HCT116 (cell line): ENCODE measurements at regions not wholly inside any gene's neighbourhood (a gene's known extent, or its start where the extent isn't known, plus 50 kb on each side); places are given as distances from the start of the nearest gene placed in this dataset.

Experiments used
- ATAC-seq: fragments of 200-7000 bp; cut with Tn5 transposase; 2 replicates; pipeline ENCODE4 v1.9.1; 2020; ENCODE audit warnings: mild to moderate bottlenecking, moderate library complexity
- BruUV-seq: library from RNA; stranded (reverse); fragments of 400-500 nt; replicated peaks from 2 replicates; lab custom pipeline; 2021; lab: Mats Ljungman, UMichigan
- CTCF ChIA-PET: fragments of 300-600 bp; sonication (Branson Sonifier 250); formaldehyde crosslinking; loops from one replicate; lab custom pipeline; 2021; ENCODE audit warnings: antibody characterized with exemption; lab: Charles Lee
- POLR2A ChIA-PET: fragments of 300-600, 350-600 bp; sonication (Branson Sonifier 250); formaldehyde crosslinking; loops from one replicate; lab custom pipeline; 2021; ENCODE audit warnings: antibody characterized with exemption; lab: Charles Lee
- RAD21 ChIA-PET, 2 experiments: fragments of 300-600 bp; sonication (Branson Sonifier 250); formaldehyde crosslinking; loops; one replicate each; lab custom pipeline; 2023; ENCODE audit warnings: low total read pairs in 2 of 2; ENCODE audit not compliant: uncharacterized antibody in 2 of 2, unreplicated experiment in 2 of 2, low non-redundant PET in 1 of 2; lab: Charles Lee
- DNase-seq: peaks from one replicate; pipeline ENCODE4 v3.0.0-alpha.2; 2010; ENCODE audit warnings: low read depth, low spot score
- H2AFZ ChIP-seq: fragments of 200-600 bp; shearing (Covaris generic), sonication (generic); 2 replicates; pipeline ENCODE4 v1.6.1; 2017; ENCODE audit warnings: low read depth, mixed run types, mixed read lengths, antibody characterized with exemption, low read length; ENCODE audit not compliant: poor library complexity, severe bottlenecking
- H3K27ac ChIP-seq: 2 replicates; pipeline ENCODE4 v1.5.1; 2012; ENCODE audit warnings: low read depth, low read length
- H3K27me3 ChIP-seq: fragments of 200-600 bp; sonication (generic); 2 replicates; pipeline ENCODE4 v1.6.1; 2016; ENCODE audit warnings: mixed run types, low read length, mixed read lengths; ENCODE audit not compliant: insufficient read depth
- H3K36me3 ChIP-seq, 2 experiments: fragments of 200-500 bp in 1 of 2; fragments of 200-600 bp in 1 of 2; sonication (Bioruptor generic) in 1 of 2; sonication (generic) in 1 of 2; 2 replicates each; pipeline versions ENCODE4 v1.5.1 to v1.6.1; 2014 to 2016; ENCODE audit warnings: low read length in 2 of 2, inconsistent platforms in 1 of 2, mixed read lengths in 1 of 2, mixed run types in 1 of 2; ENCODE audit not compliant: insufficient read depth in 2 of 2, control insufficient read depth in 1 of 2
- H3K4me1 ChIP-seq, 2 experiments: fragments of 200-600 bp in 1 of 2; sonication (generic) in 1 of 2; 2 replicates each; pipeline versions ENCODE4 v1.5.1 to v1.6.1; 2012 to 2017; ENCODE audit warnings: low read length in 2 of 2, inconsistent platforms in 1 of 2, mild to moderate bottlenecking in 1 of 2, mixed read lengths in 1 of 2, mixed run types in 1 of 2, moderate library complexity in 1 of 2; ENCODE audit not compliant: insufficient read depth in 2 of 2, control insufficient read depth in 1 of 2
- H3K4me2 ChIP-seq: fragments of 200-600 bp; sonication (generic); 2 replicates; pipeline ENCODE4 v1.6.1; 2017; ENCODE audit warnings: mixed run types, low read length, mixed read lengths
- H3K4me3 ChIP-seq, 2 experiments: fragments of 200-600 bp in 1 of 2; sonication (generic) in 1 of 2; replicated peaks in 1 of 2; 2 replicates each; pipeline ENCODE4 v1.5.1; 2011 to 2016; ENCODE audit warnings: low read length in 2 of 2, control low read depth in 1 of 2, low read depth in 1 of 2, mild to moderate bottlenecking in 1 of 2, mixed read lengths in 1 of 2, mixed run types in 1 of 2
- H3K79me2 ChIP-seq: fragments of 200-600 bp; sonication (generic); 2 replicates; pipeline ENCODE4 v1.6.1; 2017; ENCODE audit warnings: mild to moderate bottlenecking, mixed run types, low read length, moderate library complexity, mixed read lengths; ENCODE audit not compliant: insufficient read depth
- H3K9ac ChIP-seq: fragments of 200-600 bp; sonication (generic); 2 replicates; pipeline ENCODE4 v1.6.1; 2016; ENCODE audit warnings: low read length, mixed read lengths
- H3K9me2 ChIP-seq: fragments of 200-600 bp; sonication (generic), shearing (Covaris generic); 2 replicates; pipeline ENCODE4 v1.6.1; 2017; ENCODE audit warnings: mixed run types, mild to moderate bottlenecking, moderate library complexity; ENCODE audit not compliant: insufficient read depth
- H3K9me3 ChIP-seq, 2 experiments: fragments of 200-500 bp in 1 of 2; fragments of 200-600 bp in 1 of 2; sonication (Bioruptor generic) in 1 of 2; sonication (generic) in 1 of 2; 2 replicates each; pipeline ENCODE4 v1.6.1; 2014 to 2017; ENCODE audit warnings: low read length in 2 of 2, mixed read lengths in 2 of 2, inconsistent platforms in 1 of 2, low read depth in 1 of 2, mild to moderate bottlenecking in 1 of 2, mixed run types in 1 of 2, moderate library complexity in 1 of 2; ENCODE audit not compliant: control insufficient read depth in 1 of 2, insufficient read depth in 1 of 2
- H4K20me1 ChIP-seq: fragments of 200-600 bp; sonication (generic), shearing (Covaris generic); 2 replicates; pipeline ENCODE4 v1.6.1; 2017; ENCODE audit warnings: mixed run types, mild to moderate bottlenecking, moderate library complexity; ENCODE audit not compliant: insufficient read depth
- CEBPB ChIP-seq: IDR thresholded peaks from 2 replicates; pipeline ENCODE4 v1.6.1; 2012; ENCODE audit warnings: low read depth
- EGR1 ChIP-seq: IDR thresholded peaks from 2 replicates; pipeline ENCODE4 v1.6.1; 2012; ENCODE audit warnings: low read depth
- ELF1 ChIP-seq: IDR thresholded peaks from 2 replicates; pipeline ENCODE4 v1.6.1; 2012; ENCODE audit warnings: low read depth, borderline replicate concordance
- EZH2 ChIP-seq: fragments of 200-600 bp; sonication (generic); IDR thresholded peaks from 2 replicates; pipeline ENCODE4 v1.6.1; 2017; ENCODE audit warnings: antibody characterized with exemption, mixed run types
- FOSL1 ChIP-seq: IDR thresholded peaks from 2 replicates; pipeline ENCODE4 v1.6.1; 2012; ENCODE audit warnings: low read depth
- POLR2A ChIP-seq: IDR thresholded peaks from 2 replicates; pipeline ENCODE4 v1.7.0; 2011; ENCODE audit warnings: borderline replicate concordance; ENCODE audit not compliant: insufficient read depth, insufficient read length; ENCODE audit errors: extremely low read depth
- POLR2AphosphoS5 ChIP-seq: IDR thresholded peaks from 2 replicates; pipeline ENCODE4 v1.6.1; 2011; ENCODE audit warnings: mild to moderate bottlenecking, low read depth, low read length, moderate library complexity
- RAD21 ChIP-seq: IDR thresholded peaks from 2 replicates; pipeline ENCODE4 v1.6.1; 2012; ENCODE audit warnings: low read depth, mild to moderate bottlenecking
- SIN3A ChIP-seq: IDR thresholded peaks from 2 replicates; pipeline ENCODE4 v1.6.1; 2012; ENCODE audit warnings: low read depth
- SP1 ChIP-seq: IDR thresholded peaks from 2 replicates; pipeline ENCODE4 v1.6.1; 2012; ENCODE audit warnings: low read depth
- SRF ChIP-seq: IDR thresholded peaks from 2 replicates; pipeline ENCODE4 v1.6.1; 2012; ENCODE audit warnings: low read depth
- YY1 ChIP-seq: IDR thresholded peaks from 2 replicates; pipeline ENCODE4 v1.6.1; 2011; ENCODE audit warnings: low read length, low read depth, moderate library complexity, mild to moderate bottlenecking; ENCODE audit not compliant: insufficient replicate concordance; ENCODE audit errors: extremely low read depth
- ZBTB33 ChIP-seq: IDR thresholded peaks from 2 replicates; pipeline ENCODE4 v1.6.1; 2011; ENCODE audit warnings: mild to moderate bottlenecking, low read length, moderate library complexity; ENCODE audit not compliant: insufficient replicate concordance; ENCODE audit errors: extremely low read depth
- ZNF274 ChIP-seq: fragments of 200-500 bp; sonication (Bioruptor generic); IDR thresholded peaks from 2 replicates; pipeline ENCODE4 v1.6.1; 2014; ENCODE audit warnings: mild to moderate bottlenecking, low read depth, low read length, inconsistent platforms
- intact Hi-C: fragments of 100-400 bp; cut with micrococcal nuclease; formaldehyde crosslinking; loops from 2 replicates; pipeline ENCODE4 v1.10.0; 2022
- TF ChIP-seq, protein P1 (sequence below): IDR thresholded peaks from 2 replicates; pipeline ENCODE4 v1.6.1; 2012

- Histone ChIP-seq H3K27ac (no peak overlapping the region), H3K4me1 (no peaks in the 10 kb centered on the region), H3K36me3 (no peaks in the 10 kb centered on the region), H3K4me2 (no peak overlapping the region), H3K4me3 (no peak overlapping the region), H3K9ac (no peak overlapping the region), H3K79me2 (no peaks in the 10 kb centered on the region), H2AFZ (no peak overlapping the region), H3K9me3 (no peaks in the 10 kb centered on the region), H3K27me3 (no peaks in the 10 kb centered on the region), H3K9me2 (no peaks in the 10 kb centered on the region), H4K20me1 (no peaks in the 10 kb centered on the region)
- BruUV-seq, result no TSS peak
- intact Hi-C loops, result no loop called here
- ChIA-PET CTCF (no interaction called here), POLR2A (no interaction called here), RAD21 (no interaction called here)
- no peak for TF ChIP-seq FOSL1
- TF ChIP-seq POLR2A, result no peak
- TF ChIP-seq EZH2, result no peak
- no peak for TF ChIP-seq EGR1
- no peak for TF ChIP-seq YY1
- TF ChIP-seq, protein P1, sequence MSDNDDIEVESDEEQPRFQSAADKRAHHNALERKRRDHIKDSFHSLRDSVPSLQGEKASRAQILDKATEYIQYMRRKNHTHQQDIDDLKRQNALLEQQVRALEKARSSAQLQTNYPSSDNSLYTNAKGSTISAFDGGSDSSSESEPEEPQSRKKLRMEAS, result no peak
- no peak for TF ChIP-seq ZBTB33
- TF ChIP-seq ZNF274, result no peak
- TF ChIP-seq SP1, result no peak
- no peak for TF ChIP-seq RAD21
- no peak for TF ChIP-seq SRF
- no peak for TF ChIP-seq SIN3A
- no peak for TF ChIP-seq POLR2AphosphoS5
- TF ChIP-seq ELF1, result no peak
- TF ChIP-seq CEBPB, result no peak
- DNase-seq (no peak), ATAC-seq (no peak)
These were observed 311.9 kb downstream of the COL11A1 start for GRCh38 chr1:102796429-102796828.
